NOMO-1 (cell line): ENCODE measurements at regions not wholly inside any gene's neighbourhood (a gene's known extent, or its start where the extent isn't known, plus 50 kb on each side); places are given as distances from the start of the nearest gene placed in this dataset.
"Not testable (repeated sequence)": the region's sequence is repeated elsewhere in the genome, so short reads cannot be mapped to it uniquely, and the experiment has no call there.

Source experiments
- DNase-seq, 2 experiments: peaks; one replicate each; lab custom pipeline; 2025; ENCODE audit not compliant: unreplicated experiment in 2 of 2; lab: John Stamatoyannopoulos, UW

DNA sequence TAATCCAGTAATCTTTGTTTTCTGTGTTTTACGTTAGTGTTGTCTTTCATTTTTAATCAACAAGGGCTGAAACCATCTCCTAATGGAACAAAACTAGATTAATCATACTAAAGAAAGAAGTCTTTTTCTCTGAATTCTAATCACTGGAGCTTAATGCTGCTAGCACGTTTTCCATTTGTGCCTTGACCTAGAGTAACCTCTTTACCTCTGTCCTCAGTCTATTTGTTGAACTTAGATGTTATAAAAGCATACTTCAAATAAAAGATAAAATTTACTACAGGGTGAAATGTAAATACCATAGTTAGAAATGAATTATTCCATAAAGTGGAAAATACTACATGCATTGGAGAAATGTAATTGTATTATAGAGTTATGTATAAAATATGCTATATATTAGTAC lies 207.1 kb downstream of the NKX6-1 start:
- no peak for DNase-seq

DNA sequence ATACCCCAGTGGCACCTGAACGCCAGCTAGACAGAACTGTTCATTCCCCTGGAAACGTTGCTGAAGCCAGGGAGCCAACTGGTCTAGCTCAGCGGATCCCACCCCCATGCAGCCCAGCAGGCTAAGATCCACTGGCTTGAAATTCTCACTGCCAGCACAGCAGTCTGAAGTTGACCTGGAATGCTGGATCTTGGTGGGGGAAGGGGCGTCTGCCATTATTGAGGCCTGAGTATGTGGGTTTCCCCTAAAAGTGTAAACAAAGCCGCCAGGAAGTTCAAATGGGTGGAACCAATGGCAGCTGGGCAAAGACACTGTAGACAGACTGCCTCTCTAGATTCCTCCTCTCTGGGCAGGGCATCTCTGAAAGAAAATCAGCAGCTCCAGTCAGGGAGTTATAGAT lies 213.0 kb downstream of the NKX6-1 start:
- no peak for DNase-seq

DNA sequence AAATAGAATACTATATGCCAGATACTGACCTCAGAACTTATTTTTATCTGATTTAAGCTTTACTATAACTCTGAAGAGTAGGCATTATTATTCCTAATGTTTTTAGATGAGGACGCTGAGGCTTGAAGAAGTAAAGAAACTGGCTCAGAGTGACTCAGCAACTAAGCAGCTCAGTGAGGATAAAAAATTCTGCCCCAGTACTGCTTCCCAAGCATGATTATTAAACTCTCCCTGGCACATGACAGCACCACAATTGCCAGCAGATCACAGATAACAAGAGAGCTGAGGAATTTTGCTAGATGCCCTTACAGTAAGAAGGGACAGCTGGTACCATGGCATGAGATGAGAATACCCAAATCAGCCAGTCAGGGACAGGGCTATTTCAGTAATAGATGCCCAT lies 219.4 kb downstream of the NKX6-1 start:
- DNase-seq, result no peak

DNA sequence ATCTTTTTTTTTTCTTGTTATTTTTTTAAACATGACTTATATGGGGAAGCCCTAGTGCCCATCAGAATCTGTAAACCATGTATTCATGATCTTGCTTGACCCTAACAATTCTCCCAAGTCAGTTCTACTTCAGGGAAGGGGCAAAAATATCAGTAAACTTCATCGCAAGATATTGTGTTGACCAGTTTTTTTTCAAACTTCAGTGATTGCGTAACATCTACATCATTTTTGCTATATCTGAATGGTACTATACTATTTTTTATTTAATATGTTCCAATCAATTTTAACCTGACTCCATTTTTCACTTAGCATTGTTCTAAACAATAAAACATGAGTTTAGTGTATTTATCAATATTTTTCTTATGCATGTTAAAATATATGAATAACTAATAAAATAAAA lies 221.2 kb downstream of the NKX6-1 start:
- no peak for DNase-seq

DNA sequence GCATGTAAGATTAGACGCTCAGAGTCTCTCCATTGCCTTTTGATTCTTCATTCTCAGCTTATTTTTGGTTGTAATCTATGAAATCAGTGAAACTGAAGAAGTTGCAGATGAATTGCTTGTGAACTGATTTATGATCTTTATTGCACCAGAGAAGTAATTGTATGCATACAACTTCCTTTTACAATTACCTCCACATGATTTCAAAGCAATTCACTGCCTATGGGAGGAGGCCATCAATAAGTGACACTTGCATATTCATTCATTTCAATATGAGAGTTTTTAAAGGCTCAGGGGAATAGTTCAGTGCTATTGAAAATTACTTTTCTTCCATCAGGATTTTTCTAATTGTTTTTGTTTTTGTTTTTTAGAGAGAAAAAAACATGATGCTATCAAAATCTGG lies 222.3 kb downstream of the NKX6-1 start:
- DNase-seq, result peak in 1 of 2 experiments; percentile 30

DNA sequence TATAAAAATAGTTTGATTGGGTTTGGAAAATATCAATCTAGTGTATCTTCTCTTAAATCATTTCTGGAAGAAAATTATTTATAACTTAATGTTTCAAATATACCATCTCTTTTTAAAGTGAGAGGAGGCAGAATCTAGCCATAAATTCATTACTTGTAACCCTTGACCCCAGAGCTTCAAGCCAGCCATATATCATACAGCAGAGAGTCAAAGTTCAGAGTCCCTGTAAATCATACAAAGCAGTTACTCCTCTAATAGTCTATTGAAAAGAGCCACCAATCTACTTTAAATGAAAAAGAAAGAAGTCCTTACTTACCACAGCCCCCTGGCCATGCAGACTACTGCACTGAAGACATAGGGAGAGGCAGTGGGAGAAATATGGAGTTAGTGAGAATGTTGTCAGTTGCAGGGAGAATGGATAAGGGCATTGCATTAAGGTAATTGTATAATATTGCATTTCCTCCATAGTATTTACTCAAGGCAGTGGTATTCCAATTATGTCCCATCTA lies 229.5 kb downstream of the NKX6-1 start:
- no peak for DNase-seq

DNA sequence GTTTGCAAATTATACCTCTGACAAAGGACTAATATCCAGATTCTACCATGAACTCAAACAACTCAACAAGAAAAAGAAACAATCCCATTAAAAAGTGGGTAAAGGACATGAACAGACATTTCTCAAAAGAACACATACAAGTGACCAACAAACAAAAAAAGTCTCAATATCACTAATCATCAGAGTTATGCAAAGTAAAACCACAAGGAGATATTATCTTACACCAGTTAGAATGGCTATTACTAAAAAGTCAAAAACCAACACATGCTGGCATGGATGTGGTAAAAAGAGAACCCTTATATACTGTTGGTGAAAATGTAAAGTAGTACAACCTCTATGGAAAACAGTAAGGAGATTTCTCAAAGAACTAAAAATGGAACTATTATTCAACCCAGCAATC lies 234.4 kb downstream of the NKX6-1 start:
- DNase-seq, result no peak

DNA sequence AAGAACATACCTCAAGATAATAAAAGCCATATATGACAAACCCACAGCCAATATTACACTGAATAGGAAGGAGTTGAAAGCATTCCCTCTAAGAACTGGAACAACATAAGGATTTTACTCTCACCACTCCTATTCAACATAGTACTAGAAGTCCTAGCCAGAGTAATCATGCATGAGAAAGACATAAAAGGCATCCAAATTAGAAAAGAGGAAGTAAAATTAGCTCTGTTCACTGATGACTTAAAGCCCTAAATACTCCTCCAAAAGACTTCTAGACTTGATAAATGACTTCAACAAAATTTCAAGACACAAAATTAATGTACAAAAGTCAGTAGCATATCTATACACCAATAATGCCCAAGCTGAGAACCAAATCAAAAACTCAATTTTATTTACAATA lies 235.7 kb downstream of the NKX6-1 start:
- peak in 1 of 2 experiments; percentile 4 for DNase-seq

DNA sequence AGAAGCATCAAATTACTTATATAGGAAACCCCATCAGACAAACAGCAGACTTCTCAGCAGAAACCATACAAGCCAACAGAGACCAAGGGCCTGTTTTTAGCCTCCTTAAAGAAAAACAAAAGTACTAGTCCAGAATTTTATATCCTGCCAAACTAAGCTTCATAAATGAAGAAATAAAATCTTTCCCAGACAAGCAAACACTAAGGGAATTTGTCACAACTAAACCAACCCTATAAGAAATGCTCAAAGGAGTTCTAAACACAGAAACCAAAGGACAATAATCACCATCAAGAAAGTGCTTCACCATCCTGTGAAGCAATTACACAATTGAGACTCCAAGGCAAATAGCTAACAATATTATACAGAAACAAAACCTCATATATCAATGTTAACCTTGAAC lies 238.6 kb downstream of the NKX6-1 start:
- no peak for DNase-seq

DNA sequence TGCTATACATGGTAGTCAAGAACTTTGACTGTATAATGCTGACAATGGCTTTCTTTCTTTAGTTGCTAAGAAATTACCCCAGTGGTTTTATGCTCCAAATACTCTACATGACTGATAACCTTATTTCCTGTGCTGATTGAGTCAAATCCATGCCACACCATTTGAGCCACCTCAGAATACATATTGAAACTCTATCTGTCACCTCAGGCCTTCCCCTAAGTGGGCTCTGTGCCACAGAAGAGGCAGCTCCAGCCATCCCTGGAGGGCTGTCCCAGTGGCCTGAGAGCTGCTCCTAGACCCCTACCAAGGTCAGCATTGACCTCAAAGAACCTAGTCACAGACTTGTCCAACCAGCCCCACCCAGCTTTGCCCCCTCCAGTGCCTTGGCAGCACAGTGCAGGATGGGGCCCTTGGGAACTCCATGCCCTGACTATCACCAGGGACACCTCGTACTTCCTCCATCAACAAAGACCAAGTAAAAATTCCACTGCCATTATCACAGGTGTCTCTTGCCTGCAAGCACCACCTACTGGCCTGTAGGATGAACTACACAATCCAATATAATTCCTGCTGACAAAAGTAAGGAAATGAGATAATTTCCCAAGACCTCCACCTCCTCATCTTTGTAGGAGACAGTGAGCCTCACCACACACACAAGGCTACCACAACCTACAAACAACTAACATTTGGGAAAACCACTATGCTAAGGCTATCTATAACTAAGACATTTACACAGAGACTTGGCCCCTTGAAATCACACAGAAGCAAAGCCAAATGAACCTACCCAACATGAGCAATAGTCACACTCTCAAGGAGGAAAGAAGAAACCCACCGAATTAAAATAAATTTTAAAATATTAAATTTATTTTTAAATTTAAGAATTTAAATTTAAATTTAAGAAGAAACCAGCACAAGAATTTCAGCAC lies 239.9 kb downstream of the NKX6-1 start:
- DNase-seq, result peak in 1 of 2 experiments; percentile 6

DNA sequence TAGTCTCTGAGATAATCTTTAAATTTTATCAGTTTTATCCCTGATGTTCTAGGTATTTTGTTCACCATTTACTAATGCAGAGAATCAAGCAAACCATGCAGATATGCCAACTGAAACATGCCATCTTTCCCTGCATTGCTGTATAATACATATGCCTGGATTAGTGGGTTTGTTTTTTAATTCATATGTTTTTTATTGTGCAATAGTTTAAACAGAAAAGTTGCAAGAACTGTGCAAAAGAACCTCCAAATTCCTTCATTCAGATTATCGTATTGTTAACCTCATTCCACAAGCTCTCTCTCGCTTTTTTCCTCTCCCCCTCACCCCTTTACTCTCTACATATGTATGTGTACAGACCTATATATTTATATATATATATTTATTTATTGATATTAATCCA lies 244.6 kb downstream of the NKX6-1 start:
- DNase-seq, result no peak

DNA sequence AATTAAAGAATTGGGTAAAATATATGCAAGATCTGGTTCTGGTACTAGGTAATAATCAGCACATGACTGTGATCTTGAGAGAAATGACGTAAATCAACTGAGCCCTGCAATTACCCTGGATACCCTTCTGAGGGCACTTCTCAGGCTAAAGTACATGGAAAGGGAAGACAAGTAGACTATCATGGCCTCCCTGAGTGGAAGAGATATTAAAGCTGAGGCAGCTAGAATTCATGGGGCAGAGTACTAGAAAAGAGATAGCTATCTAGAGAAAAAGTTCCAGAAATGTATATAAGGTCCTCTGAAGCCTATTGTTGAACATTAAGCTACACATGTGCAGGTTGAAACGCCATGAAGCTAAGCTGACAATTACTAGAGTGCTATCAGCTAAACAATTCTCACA lies 249.6 kb downstream of the NKX6-1 start:
- DNase-seq, result no peak

DNA sequence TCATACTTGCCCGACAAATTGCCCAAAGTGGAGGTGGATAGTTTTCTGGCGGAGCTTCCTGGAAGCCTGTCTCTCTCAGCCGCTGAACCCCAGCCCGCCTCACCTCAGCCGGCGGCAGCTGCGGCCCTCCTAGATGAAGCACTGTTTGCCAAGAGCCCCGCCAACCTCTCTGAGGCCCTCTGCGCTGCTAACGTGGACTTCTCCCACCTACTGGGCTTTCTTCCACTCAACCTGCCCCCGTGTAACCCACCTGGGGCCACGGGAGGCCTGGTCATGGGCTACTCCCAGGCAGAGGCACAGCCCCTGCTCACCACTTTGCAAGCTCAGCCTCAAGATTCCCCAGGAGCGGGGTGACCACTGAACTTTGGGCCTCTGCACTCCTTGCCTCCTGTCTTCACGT lies 254.1 kb downstream of the NKX6-1 start:
- DNase-seq, result not testable (repeated sequence)

DNA sequence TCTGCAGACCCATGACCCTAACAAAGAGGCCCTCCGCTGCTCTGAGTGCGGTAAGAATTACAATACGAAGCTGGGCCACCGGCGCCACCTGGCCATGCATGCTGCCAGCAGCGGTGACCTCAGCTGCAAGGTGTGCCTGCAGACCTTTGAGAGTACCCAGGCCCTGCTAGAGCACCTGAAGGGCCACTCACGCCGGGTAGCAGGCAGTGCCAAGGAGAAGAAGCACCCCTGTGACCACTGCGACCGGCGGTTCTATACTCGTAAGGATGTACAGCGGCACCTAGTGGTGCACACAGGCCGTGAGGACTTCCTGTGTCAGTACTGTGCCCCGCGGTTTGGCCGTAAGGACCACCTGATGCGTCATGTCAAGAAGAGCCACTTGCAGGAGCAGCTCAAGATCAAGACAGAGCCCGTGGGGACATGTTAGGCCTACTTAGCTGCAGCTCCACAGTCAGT lies 254.7 kb downstream of the NKX6-1 start:
- not testable (repeated sequence) for DNase-seq

DNA sequence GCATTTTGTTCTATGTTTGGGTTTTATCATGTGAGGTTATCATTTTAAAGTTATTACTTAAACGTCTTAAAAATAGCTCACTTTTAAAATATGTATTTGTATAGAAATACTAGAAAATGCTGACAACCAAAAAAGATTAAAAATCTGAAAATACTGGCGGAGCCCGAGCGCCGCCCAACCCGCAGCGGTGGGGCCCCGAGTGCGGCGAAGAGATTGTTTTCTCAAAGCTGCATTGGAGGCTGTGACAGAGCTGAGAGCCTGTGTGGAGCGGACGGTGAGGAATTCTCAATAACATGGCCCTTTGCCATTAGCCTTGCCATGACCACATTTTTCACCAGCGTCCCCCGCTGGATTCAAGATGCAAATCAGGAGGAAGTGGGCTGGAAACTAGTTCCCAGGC lies 255.4 kb downstream of the NKX6-1 start:
- no peak for DNase-seq

DNA sequence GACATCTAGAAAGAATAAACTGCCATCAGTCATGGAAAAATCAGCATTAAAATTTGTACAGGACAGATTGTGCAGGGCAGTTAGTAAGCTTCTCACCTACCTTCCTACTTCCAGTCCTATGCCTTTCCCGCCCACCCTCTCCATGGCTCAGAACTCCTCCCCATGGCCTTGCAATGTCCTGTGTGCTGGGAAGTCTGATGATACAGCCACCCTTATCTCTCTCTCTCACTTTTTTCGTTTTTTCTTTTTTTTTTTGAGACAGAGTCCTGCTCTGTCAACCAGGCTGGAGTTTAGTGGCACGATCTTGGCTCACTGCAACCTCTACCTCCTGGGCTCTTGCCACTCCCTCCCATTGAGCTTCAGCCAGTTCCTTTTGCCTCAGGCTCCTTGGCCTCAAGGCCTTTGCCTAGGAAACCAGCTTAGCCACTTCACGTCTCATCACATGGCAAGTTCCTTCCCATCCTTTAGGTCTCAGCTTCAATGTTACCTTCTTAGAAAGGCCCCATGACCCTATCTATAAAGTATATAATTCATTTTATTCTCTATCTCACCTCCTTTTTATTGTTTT lies 259.7 kb downstream of the NKX6-1 start:
- no peak for DNase-seq

DNA sequence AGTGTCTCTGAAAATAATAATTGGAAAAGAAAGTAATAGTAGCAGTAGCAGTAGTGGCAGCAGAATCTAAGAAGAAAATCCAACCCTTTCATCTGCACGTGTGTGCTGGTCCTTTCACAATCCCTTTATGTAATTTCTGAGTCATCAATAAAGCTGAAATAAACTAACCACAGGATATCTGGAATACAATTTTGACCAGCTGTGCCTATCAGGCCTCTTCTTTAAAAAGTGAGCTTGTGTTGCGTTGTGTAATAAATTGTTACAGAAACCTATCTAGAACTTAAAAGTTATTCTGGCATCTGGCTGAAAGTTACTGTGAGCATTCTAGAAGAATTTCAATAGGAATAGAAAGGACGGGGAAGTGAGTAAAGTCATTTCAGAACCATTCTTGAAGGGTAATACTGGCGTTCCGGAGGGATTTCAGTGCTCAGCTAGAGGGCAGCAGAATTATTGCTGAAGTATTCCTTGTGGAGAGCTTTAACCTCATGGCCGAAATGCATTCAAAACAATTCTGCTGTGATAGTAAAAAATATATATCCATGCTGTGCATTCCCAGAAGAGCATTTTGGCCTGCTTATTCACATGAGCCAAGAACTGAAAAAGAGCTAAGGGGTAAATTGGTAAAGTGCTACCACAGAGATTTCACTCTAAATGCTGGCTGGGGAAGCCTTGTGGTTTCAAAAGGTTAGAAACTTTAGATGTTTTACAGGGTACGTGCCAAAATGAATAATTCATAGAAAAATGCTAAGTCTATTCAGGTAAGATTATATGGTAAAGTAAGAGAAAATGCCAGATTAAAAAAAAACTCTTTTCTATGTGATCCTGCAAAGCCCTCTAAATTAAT lies 260.6 kb downstream of the NKX6-1 start:
- peak; percentile 9 to 59 for DNase-seq

DNA sequence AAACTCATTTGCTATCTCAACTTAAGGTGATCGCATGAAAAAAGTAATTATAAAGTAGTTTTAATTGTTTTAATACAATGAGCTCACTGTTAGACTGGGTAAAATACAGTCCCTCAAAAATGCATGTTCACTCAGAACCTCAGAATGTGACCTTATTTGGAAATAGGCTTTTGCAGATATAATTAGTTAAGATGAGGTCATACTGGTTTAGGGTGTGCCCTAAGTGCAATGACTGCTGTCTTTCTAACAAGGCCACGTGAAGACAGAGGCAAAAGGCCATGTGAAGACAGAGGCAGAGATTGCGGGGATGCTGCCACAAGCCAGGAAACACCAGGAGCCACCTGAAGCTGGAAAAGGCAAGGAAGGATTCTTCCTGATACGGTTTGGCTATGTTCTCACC lies 262.1 kb downstream of the NKX6-1 start:
- DNase-seq, result no peak

DNA sequence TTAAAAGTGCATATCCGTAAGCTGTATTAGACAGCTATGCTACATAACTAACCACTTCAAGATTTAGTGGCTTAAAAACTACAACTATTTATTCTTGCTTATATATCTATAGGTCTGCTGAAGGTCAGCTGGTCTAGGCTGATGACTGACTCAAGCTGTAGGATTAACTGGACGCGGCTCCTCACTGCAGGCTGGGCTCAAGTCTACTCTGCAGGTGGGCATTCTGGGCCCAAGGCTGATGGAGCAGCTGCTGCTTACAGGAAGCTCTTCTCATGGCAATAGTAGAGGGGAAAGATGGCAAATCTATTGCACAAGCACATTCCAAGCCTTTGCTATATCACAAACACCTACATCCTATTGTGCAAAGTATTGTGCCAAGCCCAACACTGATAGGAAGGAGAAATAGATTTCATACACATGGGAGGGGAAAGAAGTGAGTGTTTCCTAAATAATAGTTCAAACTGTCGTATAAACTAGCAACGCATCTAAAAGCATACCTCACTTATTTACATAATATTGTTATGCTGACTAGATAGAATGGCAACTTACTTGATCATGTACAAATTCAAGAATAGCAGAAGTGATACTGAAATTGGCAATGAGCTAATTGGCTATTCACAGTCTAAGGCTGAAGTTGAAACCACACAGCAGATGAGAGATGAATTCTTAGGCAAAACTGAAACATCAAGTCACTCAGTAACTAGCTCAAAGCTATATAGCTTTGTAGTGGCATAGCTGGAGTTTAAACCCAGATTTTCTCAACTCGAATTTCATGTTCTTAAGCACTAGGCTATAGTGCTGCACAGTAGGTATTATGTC lies 263.8 kb downstream of the NKX6-1 start:
- DNase-seq, result peak; percentile 11 to 73
